ENCODE measurements at regions not wholly inside any gene's neighbourhood (a gene's known extent, or its start where the extent isn't known, plus 50 kb on each side); places are given as distances from the start of the nearest gene placed in this dataset.

DNA sequence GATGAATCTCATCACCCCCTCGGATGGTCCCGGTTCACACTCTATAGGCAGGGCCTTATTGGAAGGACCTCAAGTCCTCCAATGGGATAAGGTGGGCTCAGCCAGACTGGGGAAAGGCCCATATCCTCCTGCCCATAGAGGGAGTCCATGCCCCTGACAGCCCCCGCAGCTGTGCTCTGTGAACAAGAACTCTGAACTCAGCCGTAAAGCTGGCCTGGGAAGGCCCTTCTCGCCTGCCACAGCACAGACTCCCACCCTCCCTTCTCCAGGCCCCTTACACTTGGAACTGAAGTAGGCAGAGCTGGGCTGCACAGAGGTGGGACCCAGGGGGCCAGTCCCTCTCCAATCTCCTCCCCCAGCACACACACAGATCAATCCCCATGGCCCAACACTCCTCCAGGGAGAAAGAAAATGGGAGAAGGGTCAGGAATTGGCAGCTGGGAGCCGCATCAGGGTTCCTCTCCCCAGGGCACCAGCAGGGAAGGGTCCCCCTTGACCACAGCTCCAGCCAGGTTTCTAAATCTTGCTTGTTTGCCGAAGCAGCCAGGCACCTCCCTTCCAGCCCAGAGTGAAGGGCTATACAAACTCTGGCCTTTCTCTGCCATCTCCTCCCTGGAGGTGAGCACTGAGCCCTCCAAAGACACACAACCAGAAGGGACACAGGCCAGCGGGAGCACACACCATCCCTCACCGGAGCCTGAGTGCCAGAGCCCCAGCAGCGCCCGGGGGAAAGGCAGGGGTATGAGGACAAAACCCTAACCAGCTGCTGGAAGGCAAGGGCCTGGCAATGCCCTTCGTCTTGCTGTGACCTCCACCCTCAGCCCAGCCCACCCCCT, 454.1 kb downstream of the SOX9 start:
- DNase-seq (ENCODE audit: low read depth, low spot score) = no peak

- DNase-seq (ENCODE audit: low read depth, low spot score) = no peak
Observed at GRCh38 chr17:72575542-72576233, 454.9 kb downstream of the SOX9 start.

DNA sequence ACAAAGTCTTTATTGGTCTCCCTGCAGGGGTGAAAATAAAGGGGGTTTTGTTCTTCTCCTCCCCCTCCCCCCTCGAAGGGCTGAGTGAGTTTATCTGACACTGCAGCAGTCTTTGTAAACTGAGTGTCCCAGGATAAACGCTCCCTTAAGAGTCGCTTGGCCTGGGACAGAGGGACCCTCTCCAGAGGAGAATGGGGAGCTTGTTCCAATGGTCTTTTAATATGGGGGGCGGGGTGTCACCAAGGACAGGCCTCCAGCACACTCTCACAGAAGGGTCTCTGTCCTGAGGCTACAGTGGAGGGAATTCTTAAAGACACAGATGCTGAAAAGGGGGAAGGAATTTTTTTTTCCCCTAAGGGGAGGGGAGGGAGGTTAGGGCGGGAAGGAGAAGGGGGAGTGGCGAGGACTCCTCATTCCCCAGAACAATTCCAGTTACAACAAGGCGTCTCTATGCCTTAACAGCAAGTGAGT, 455.5 kb downstream of the SOX9 start:
- DNase-seq (ENCODE audit: low read depth, low spot score) = no peak

DNA sequence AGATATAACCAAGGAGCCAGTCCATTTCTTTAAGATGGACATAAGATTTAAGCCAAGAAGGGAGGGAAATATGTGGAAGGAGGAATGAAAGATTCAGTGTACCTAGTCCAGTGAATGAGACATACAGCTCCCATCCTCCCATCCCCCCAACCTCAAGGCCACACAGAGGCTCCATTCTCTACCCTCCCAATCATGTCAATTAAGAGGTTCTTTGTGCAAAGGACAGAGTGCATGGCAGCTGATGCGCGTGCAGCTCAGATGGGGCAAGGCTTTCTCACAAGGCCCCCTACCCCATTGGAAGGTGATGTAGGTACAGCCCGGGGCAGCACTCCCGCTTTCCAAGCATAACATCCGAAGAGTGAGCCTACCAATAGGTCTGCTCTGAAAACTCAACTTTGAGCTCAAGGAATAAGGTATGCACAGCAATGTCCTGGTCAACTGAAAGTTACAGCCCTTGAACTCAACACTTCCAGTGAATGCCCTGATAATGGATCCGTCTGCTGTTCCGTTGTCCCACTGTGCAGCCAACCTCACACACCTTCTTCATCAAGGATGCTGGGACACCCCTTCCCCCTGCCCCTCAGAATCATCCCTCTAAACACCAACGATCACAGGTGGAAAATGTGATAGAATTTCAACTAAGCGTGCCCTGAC, 458.1 kb downstream of the SOX9 start:
- DNase-seq (ENCODE audit: low read depth, low spot score) = no peak

- no peak for DNase-seq (ENCODE audit: low read depth, low spot score)
Observed at GRCh38 chr17:72579990-72580320, 459.1 kb downstream of the SOX9 start.

DNA sequence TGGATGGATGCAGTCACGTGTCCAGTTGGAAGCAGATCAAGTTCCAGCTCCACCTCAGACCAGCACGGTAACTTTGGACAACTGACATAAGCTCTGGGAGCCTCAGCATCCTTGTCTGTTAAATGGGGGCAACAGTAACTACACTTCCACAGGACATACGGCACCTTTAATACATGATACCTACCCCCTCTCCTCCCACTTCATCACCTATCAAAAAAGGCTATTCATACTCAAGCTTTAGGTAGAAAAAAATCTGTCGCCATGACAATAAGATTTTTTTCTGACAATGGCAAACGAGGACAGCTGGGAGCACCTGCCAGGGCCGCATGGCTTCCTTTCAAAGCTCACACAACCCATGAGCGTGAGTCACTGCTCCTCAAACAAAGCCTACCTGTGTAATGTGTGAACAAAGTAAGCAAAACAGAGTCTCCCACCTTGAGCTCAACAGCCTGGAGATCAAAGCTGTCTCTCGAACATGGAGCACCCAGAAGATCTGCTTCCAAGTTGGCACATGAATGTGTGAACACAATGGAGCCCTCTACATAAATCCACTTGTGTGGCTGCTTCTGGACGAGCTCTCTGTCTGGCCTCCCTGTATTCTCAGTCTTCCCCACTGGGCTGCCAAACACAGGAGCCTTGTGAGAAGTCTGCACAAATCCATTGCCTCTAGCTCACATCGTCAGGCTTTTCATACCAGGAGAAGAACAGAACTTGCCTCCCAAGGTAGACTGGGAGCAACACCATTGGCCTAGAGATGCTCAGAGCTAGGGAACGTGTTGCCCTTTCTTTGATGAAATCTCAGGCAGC, 459.7 kb downstream of the SOX9 start:
- DNase-seq (ENCODE audit: low read depth, low spot score) = no peak

DNA sequence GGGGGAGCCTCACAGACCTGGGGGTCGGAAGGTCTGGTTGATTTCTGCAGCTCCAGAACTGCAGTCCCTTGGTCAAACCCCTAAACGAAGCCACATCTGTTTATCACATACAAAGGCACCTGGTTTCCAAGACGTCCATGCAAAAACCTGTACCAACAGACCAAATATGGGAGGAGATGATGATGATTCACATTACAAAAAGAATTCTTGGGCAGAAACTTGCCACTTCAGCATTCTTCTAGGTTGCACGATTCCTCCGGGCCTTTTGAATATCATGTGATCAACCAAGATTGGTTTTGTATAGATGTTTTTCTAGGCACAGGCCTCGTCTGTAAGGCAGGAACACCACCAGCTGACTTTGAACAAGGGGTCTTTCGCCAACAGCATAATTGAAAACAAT, 466.3 kb downstream of the SOX9 start:
- DNase-seq (ENCODE audit: low read depth, low spot score) = no peak

GRCh38 chr17:72587773-72588511, 467.1 kb downstream of the SOX9 start:
- DNase-seq (ENCODE audit: low read depth, low spot score) = no peak

- no peak for DNase-seq (ENCODE audit: low read depth, low spot score)
Observed at GRCh38 chr17:72588561-72588960, 467.7 kb downstream of the SOX9 start.

GRCh38 chr17:72588961-72589360, 468.1 kb downstream of the SOX9 start:
- no peak for DNase-seq (ENCODE audit: low read depth, low spot score)

DNA sequence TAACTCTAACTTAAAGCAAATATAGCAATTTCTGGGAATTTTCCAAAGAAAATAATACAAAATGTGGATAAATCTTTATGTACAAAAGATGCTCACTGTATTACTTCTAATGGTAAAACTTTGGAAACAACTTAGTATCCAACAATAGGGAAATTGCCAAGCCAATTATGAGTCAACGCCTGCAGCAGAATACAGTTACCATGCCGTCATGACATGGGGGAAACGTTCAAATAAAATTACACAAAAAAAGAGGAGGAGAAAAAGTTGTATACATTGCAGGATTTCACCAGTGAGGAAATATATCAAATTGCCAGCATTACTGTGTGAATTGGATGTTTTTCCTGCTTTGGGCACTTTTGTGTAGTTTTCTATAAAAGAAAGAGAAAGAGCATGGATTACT, 469.6 kb downstream of the SOX9 start:
- DNase-seq (ENCODE audit: low read depth, low spot score) = no peak

DNA sequence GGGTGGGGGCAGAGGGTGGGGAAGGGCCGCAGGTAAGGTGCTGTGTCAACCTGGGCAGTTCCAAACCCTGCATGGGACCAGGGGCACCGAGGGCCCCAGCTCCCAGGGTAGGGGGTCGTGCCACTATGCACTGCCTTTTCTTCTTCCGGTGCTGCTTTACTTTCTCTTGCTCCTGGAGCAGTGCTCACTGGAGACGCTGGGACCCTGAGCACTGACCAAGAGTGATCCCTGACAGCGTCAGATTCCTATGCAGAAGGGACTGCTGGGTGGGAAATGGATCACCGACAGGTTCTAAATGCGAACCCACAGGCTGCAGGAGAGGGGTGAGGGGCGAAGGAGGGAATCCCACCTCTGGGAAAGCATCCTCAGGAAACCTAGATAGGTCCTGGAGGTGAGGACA, 470.1 kb downstream of the SOX9 start:
- no peak for DNase-seq (ENCODE audit: low read depth, low spot score)

GRCh38 chr17:72591289-72592241, 470.7 kb downstream of the SOX9 start:
- DNase-seq (ENCODE audit: low read depth, low spot score) = no peak

GRCh38 chr17:72592242-72592966, 471.6 kb downstream of the SOX9 start:
- DNase-seq (ENCODE audit: low read depth, low spot score) = peak; percentile 25

DNA sequence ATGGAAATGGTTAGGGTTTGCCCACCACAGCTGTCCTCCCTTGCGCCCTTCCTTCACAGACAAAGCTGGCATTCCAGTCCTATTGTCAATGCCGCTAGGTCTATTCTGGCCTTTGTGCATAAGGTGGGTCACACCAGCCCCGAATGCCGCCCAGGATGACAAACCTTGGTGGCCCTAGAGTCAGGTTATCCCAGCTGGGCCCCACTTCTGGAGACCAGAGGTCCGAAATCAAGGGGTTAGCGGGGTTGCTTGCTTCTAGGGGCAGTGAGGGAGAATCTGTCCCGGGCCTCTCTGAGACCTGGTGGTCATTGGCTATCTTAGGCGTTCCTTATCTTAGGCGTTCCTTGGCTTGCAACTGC, 472.1 kb downstream of the SOX9 start:
- DNase-seq (ENCODE audit: low read depth, low spot score) = no peak

DNA sequence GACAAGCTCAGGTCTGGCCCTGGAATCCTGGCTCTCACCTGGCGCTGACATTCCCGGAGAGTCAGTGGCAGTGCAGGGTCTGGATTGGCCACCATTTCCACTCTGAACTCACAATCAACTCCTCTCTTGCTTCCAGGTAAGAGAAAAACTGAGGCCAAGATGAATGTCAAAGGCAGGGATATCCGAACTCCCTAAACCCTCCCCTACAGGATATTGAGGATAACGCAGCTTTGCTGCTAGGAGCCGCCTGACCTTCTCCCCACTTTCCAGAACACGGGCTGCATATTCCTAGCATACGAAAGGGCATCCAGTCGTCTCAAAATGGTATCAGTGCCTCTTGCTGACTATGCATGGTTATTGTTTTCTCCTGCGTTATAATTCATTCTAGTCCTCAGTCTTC, 473.4 kb downstream of the SOX9 start:
- DNase-seq (ENCODE audit: low read depth, low spot score) = no peak

Data from iPS DF 19.7 (cell line).